H9 (cell line): ENCODE measurements at regions not wholly inside any gene's neighbourhood (a gene's known extent, or its start where the extent isn't known, plus 50 kb on each side); places are given as distances from the start of the nearest gene placed in this dataset.

Source experiments
- DNase-seq: peaks from one replicate; pipeline ENCODE4 v3.0.0-alpha.2; 2017
- H2AFZ ChIP-seq: one replicate; pipeline ENCODE4 v1.6.1; 2013; ENCODE audit warnings: mild to moderate bottlenecking, low read length, control low read depth, moderate library complexity
- H2AK5ac ChIP-seq: 2 replicates; pipeline ENCODE4 v1.6.1; 2013; ENCODE audit warnings: low read length, control low read depth, mixed read lengths; ENCODE audit not compliant: insufficient read length
- H2BK120ac ChIP-seq: one replicate; pipeline ENCODE4 v1.6.1; 2013; ENCODE audit warnings: low read depth, mild to moderate bottlenecking, low read length, control low read depth, inconsistent platforms; ENCODE audit not compliant: poor library complexity, severe bottlenecking
- H2BK12ac ChIP-seq: 2 replicates; pipeline ENCODE4 v1.6.1; 2013; ENCODE audit warnings: low read length, control low read depth, mixed read lengths, low read depth; ENCODE audit not compliant: insufficient read length
- H2BK15ac ChIP-seq: 2 replicates; pipeline ENCODE4 v1.6.1; 2013; ENCODE audit warnings: low read depth, low read length, control low read depth
- H2BK20ac ChIP-seq: one replicate; pipeline ENCODE4 v1.6.1; 2013; ENCODE audit warnings: low read depth, mild to moderate bottlenecking, low read length, control low read depth, inconsistent platforms; ENCODE audit not compliant: poor library complexity, severe bottlenecking
- H2BK5ac ChIP-seq: 2 replicates; pipeline ENCODE4 v1.6.1; 2013; ENCODE audit warnings: low read length, control low read depth, mixed read lengths; ENCODE audit not compliant: insufficient read length
- H3K14ac ChIP-seq: 2 replicates; pipeline ENCODE4 v1.6.1; 2013; ENCODE audit warnings: low read length, control low read depth; ENCODE audit not compliant: insufficient read depth
- H3K18ac ChIP-seq: 2 replicates; pipeline ENCODE4 v1.6.1; 2013; ENCODE audit warnings: low read depth, mild to moderate bottlenecking, mixed read lengths, low read length, control low read depth; ENCODE audit not compliant: insufficient read length
- H3K23ac ChIP-seq: 2 replicates; pipeline ENCODE4 v1.6.1; 2013; ENCODE audit warnings: low read length, control low read depth, mixed read lengths, low read depth; ENCODE audit not compliant: insufficient read length
- H3K23me2 ChIP-seq: 2 replicates; pipeline ENCODE4 v1.6.1; 2013; ENCODE audit warnings: low read depth, mild to moderate bottlenecking, mixed read lengths, low read length, control low read depth; ENCODE audit not compliant: insufficient read length, poor library complexity, severe bottlenecking
- H3K27ac ChIP-seq: 2 replicates; pipeline ENCODE4 v1.5.1; 2013; ENCODE audit warnings: low read length, control low read depth, mixed read lengths, low read depth; ENCODE audit not compliant: insufficient read length
- H3K27me3 ChIP-seq: 2 replicates; pipeline ENCODE4 v1.6.1; 2013; ENCODE audit warnings: low read length, control low read depth, inconsistent platforms; ENCODE audit not compliant: insufficient read depth
- H3K4ac ChIP-seq: 2 replicates; pipeline ENCODE4 v1.6.1; 2013; ENCODE audit warnings: low read depth, mild to moderate bottlenecking, control low read depth, inconsistent platforms, low read length, moderate library complexity
- H3K4me1 ChIP-seq: 2 replicates; pipeline ENCODE4 v1.6.1; 2013; ENCODE audit warnings: low read length, control low read depth, inconsistent platforms; ENCODE audit not compliant: insufficient read depth
- H3K4me2 ChIP-seq: 2 replicates; pipeline ENCODE4 v1.6.1; 2013; ENCODE audit warnings: low read length, control low read depth, mixed read lengths; ENCODE audit not compliant: insufficient read length, insufficient read depth
- H3K56ac ChIP-seq: 2 replicates; pipeline ENCODE4 v1.6.1; 2013; ENCODE audit warnings: low read depth, mild to moderate bottlenecking, mixed read lengths, low read length, control low read depth; ENCODE audit not compliant: insufficient read length
- H3K79me1 ChIP-seq: 2 replicates; pipeline ENCODE4 v1.6.1; 2013; ENCODE audit warnings: low read depth, mild to moderate bottlenecking, moderate library complexity, low read length, control low read depth, inconsistent platforms; ENCODE audit not compliant: insufficient read depth, poor library complexity, severe bottlenecking
- H3K79me2 ChIP-seq: 2 replicates; pipeline ENCODE4 v1.6.1; 2013; ENCODE audit warnings: low read length, control low read depth, inconsistent platforms; ENCODE audit not compliant: insufficient read depth
- H3K9ac ChIP-seq: 2 replicates; pipeline ENCODE4 v1.6.1; 2013; ENCODE audit warnings: low read length, control low read depth, mixed read lengths; ENCODE audit not compliant: insufficient read length; ENCODE audit errors: extremely low read depth
- H3K9me3 ChIP-seq: one replicate; pipeline ENCODE4 v1.6.1; 2013; ENCODE audit warnings: low read depth, low read length, inconsistent platforms; ENCODE audit not compliant: control insufficient read depth
- H3T11ph ChIP-seq: one replicate; pipeline ENCODE4 v1.6.1; 2013; ENCODE audit warnings: mild to moderate bottlenecking, low read length, control low read depth, inconsistent platforms
- H4K20me1 ChIP-seq: one replicate; pipeline ENCODE4 v1.6.1; 2013; ENCODE audit not compliant: control insufficient read depth, insufficient read length, insufficient read depth
- H4K5ac ChIP-seq: 2 replicates; pipeline ENCODE4 v1.6.1; 2013; ENCODE audit warnings: low read depth, mild to moderate bottlenecking, mixed read lengths, low read length, control low read depth; ENCODE audit not compliant: insufficient read length
- H4K8ac ChIP-seq: replicated peaks from 2 replicates; pipeline ENCODE4 v1.6.1; 2013; ENCODE audit warnings: low read length, control low read depth, mixed read lengths, low read depth; ENCODE audit not compliant: insufficient read length
- H4K91ac ChIP-seq: 2 replicates; pipeline ENCODE4 v1.6.1; 2013; ENCODE audit warnings: low read depth, mild to moderate bottlenecking, moderate library complexity, mixed read lengths, low read length, control low read depth; ENCODE audit not compliant: insufficient read length
- H3K27ac Mint-ChIP-seq, 3 experiments: 2 replicates in 2 of 3; 3 replicates in 1 of 3; pipeline ENCODE4 v1.8.0; 2020 to 2021; ENCODE audit warnings: mixed read lengths in 3 of 3, mild to moderate bottlenecking in 1 of 3, moderate library complexity in 1 of 3
- H3K27me3 Mint-ChIP-seq: 2 replicates; pipeline ENCODE4 v1.8.0; 2021; ENCODE audit warnings: low read depth, mild to moderate bottlenecking, moderate library complexity, mixed read lengths
- H3K36me3 Mint-ChIP-seq, 3 experiments: 2 replicates in 2 of 3; 3 replicates in 1 of 3; pipeline ENCODE4 v1.8.0; 2020 to 2021; ENCODE audit warnings: low read depth in 3 of 3, mixed read lengths in 3 of 3; ENCODE audit not compliant: insufficient read depth in 1 of 3
- H3K4me1 Mint-ChIP-seq, 2 experiments: 2 replicates each; pipeline ENCODE4 v1.8.0; 2020; ENCODE audit warnings: mixed read lengths in 2 of 2
- H3K4me3 Mint-ChIP-seq, 2 experiments: 2 replicates in 1 of 2; 3 replicates in 1 of 2; pipeline ENCODE4 v1.8.0; 2020 to 2021; ENCODE audit warnings: mild to moderate bottlenecking in 2 of 2, mixed read lengths in 2 of 2, moderate library complexity in 1 of 2
- H3K9me3 Mint-ChIP-seq, 2 experiments: 2 replicates in 1 of 2; 3 replicates in 1 of 2; pipeline ENCODE4 v1.8.0; 2020; ENCODE audit warnings: mild to moderate bottlenecking in 2 of 2, mixed read lengths in 2 of 2, moderate library complexity in 1 of 2
- CTCF ChIP-seq: fragments of 200-600 bp; sonication (generic); conservative IDR thresholded peaks from 3 replicates; pipeline ENCODE4 v1.8.0; 2021; ENCODE audit warnings: antibody characterized with exemption, mild to moderate bottlenecking
- WGBS: extraction: QIAGEN DNeasy Blood & Tissue Kit; methylation state at CpG from one replicate; pipeline ENCODE4 v1.1.7; 2013; ENCODE audit warnings: missing lambda C conversion rate, low lambda C conversion rate, mixed read lengths; ENCODE audit not compliant: insufficient read length; ENCODE audit errors: extremely low coverage; 5-methylcytosine and 5-hydroxymethylcytosine counted together

- H3K27me3 ChIP-seq, result no peaks in the 10 kb centered on the region
Observed at GRCh38 chr1:101102426-101103156, 77.0 kb upstream of the DPH5 start.

More at GRCh38 chr1:101102426-101103156, 77.0 kb upstream of the DPH5 start:
- H3K27me3 Mint-ChIP-seq, result no peaks in the 10 kb centered on the region
- Histone ChIP-seq H2BK12ac (no peak overlapping the region), H4K20me1 (no peaks in the 10 kb centered on the region), H3T11ph (no peak overlapping the region), H3K9ac (no peak overlapping the region), H3K23me2 (no peaks in the 10 kb centered on the region), H3K23ac (no peak overlapping the region), H3K27ac (no peak overlapping the region), H2BK20ac (no peak overlapping the region), H3K4me2 (no peak overlapping the region), H2AK5ac (no peak overlapping the region), H3K79me1 (no peaks in the 10 kb centered on the region), H3K4ac (no peak overlapping the region), H4K8ac (no peak overlapping the region), H3K14ac (no peak overlapping the region), H2BK120ac (no peak overlapping the region), H2BK15ac (no peak overlapping the region), H3K79me2 (no peaks in the 10 kb centered on the region), H3K4me1 (no peaks in the 10 kb centered on the region), H3K9me3 (no peaks in the 10 kb centered on the region), H3K18ac (no peak overlapping the region), H4K5ac (no peak overlapping the region), H3K56ac (no peak overlapping the region), H4K91ac (no peak overlapping the region), H2BK5ac (no peak overlapping the region), H2AFZ (no peak overlapping the region)
- H3K4me1 Mint-ChIP-seq, result no peaks in the 10 kb centered on the region
- H3K27ac Mint-ChIP-seq, result no peak overlapping the region
- no peaks in the 10 kb centered on the region for H3K9me3 Mint-ChIP-seq
- no peak overlapping the region for H3K4me3 Mint-ChIP-seq
- TF ChIP-seq CTCF, result no peak
- no CpG with 5 or more reads among the region's 2 CpGs for WGBS
- DNase-seq, result no peak
- no peaks in the 10 kb centered on the region for H3K36me3 Mint-ChIP-seq
